T-cell (primary cell): ENCODE measurements at regions not wholly inside any gene's neighbourhood (a gene's known extent, or its start where the extent isn't known, plus 50 kb on each side); places are given as distances from the start of the nearest gene placed in this dataset.

Experiments used
- ATAC-seq, 4 experiments: fragments of 200-7000 bp in 3 of 4; fragments of 150-1000 bp in 1 of 4; cut with Tn5 transposase; replicated peaks in 1 of 4; 1 replicate in 3 of 4; 2 replicates in 1 of 4; pipeline ENCODE4 v1.10.0; 2021; ENCODE audit warnings: moderate library complexity in 3 of 4, mild to moderate bottlenecking in 2 of 4, moderate number of reproducible peaks in 1 of 4
- CTCF ChIA-PET, 2 donors: fragments of 300-600 bp; sonication (Branson Sonifier 250); formaldehyde crosslinking; loops; one replicate each; lab custom pipeline; 2022; ENCODE audit warnings: antibody characterized with exemption in 2 of 2; lab: Charles Lee
- POLR2A ChIA-PET, 2 donors: fragments of 300-600 bp; sonication (Branson Sonifier 250); formaldehyde crosslinking; loops; one replicate each; lab custom pipeline; 2022; ENCODE audit warnings: antibody characterized with exemption in 2 of 2; lab: Charles Lee
- DNase-seq, 35 experiments: peaks; one replicate each; pipeline versions ENCODE4 v3.0.0 to v3.0.0-alpha.2; 2013 to 2023
- H3K27ac ChIP-seq: one replicate; pipeline ENCODE4 v1.5.1; 2013; ENCODE audit warnings: low read length
- H3K27me3 ChIP-seq, 2 experiments: replicated peaks in 1 of 2; 1 replicate in 1 of 2; 2 replicates in 1 of 2; pipeline versions ENCODE4 v1.6.1 to v1.7.0; 2013; ENCODE audit warnings: low read length in 1 of 2, mixed read lengths in 1 of 2; ENCODE audit not compliant: control insufficient read depth in 2 of 2, insufficient read depth in 2 of 2; ENCODE audit errors: extremely low read depth in 1 of 2
- H3K36me3 ChIP-seq, 2 donors: 1 replicate in 1 of 2; 2 replicates in 1 of 2; pipeline versions ENCODE4 v1.6.1 to v1.7.0; 2013; ENCODE audit warnings: low read length in 1 of 2; ENCODE audit not compliant: control insufficient read depth in 2 of 2, insufficient read depth in 1 of 2; ENCODE audit errors: extremely low read depth in 1 of 2
- H3K4me1 ChIP-seq, 2 experiments: 1 replicate in 1 of 2; 2 replicates in 1 of 2; pipeline versions ENCODE4 v1.6.1 to v1.7.0; 2013; ENCODE audit warnings: low read length in 2 of 2, mixed read lengths in 1 of 2; ENCODE audit not compliant: insufficient read depth in 2 of 2, control insufficient read depth in 1 of 2; ENCODE audit errors: extremely low read depth in 1 of 2
- H3K4me3 ChIP-seq, 2 donors: 1 replicate in 1 of 2; 2 replicates in 1 of 2; pipeline versions ENCODE4 v1.5.1 to v1.7.0; 2013; ENCODE audit warnings: mild to moderate bottlenecking in 2 of 2, low read length in 1 of 2, moderate library complexity in 1 of 2; ENCODE audit not compliant: control insufficient read depth in 1 of 2; ENCODE audit errors: extremely low read depth in 1 of 2
- H3K9me3 ChIP-seq: 2 replicates; pipeline ENCODE4 v1.7.0; 2013
- H3K27ac Mint-ChIP-seq, 2 donors: one replicate each; pipeline ENCODE4 v1.8.0; 2020 to 2021; ENCODE audit warnings: mild to moderate bottlenecking in 2 of 2, mixed read lengths in 2 of 2
- H3K27me3 Mint-ChIP-seq, 2 donors: one replicate each; pipeline ENCODE4 v1.8.0; 2021 to 2022; ENCODE audit warnings: mixed read lengths in 2 of 2
- H3K36me3 Mint-ChIP-seq: one replicate; pipeline ENCODE4 v1.8.0; 2021; ENCODE audit warnings: mixed read lengths
- H3K4me1 Mint-ChIP-seq, 3 donors: one replicate each; pipeline ENCODE4 v1.8.0; 2020 to 2022; ENCODE audit warnings: mixed read lengths in 3 of 3, mild to moderate bottlenecking in 1 of 3
- H3K4me3 Mint-ChIP-seq, 3 donors: one replicate each; pipeline ENCODE4 v1.8.0; 2020 to 2022; ENCODE audit warnings: mild to moderate bottlenecking in 3 of 3, mixed read lengths in 3 of 3, moderate library complexity in 3 of 3
- H3K9me3 Mint-ChIP-seq, 3 donors: one replicate each; pipeline ENCODE4 v1.8.0; 2020 to 2022; ENCODE audit warnings: mixed read lengths in 3 of 3
- WGBS: methylation state at CpG from one replicate; pipeline ENCODE4 v1.1.5; 2013; ENCODE audit warnings: missing lambda C conversion rate; ENCODE audit not compliant: insufficient coverage; 5-methylcytosine and 5-hydroxymethylcytosine counted together

- ATAC-seq (no peak), DNase-seq (no peak)
- Mint-ChIP-seq H3K4me1 (no peaks in the 10 kb centered on the region), H3K27ac (no peak overlapping the region), H3K9me3 (no peaks in the 10 kb centered on the region), H3K4me3 (no peak overlapping the region), H3K27me3 (peaks cover 35 to 36% of the 10 kb centered on the region in 2 donors), H3K36me3 (no peaks in the 10 kb centered on the region)
- no peaks in the 10 kb centered on the region for H3K9me3 ChIP-seq
- POLR2A ChIA-PET, result no interaction called here
- CTCF ChIA-PET, result no interaction called here
- no peak overlapping the region for H3K27ac ChIP-seq
- no peak overlapping the region for H3K4me3 ChIP-seq
- H3K27me3 ChIP-seq, result peaks cover 4 to 10% of the 10 kb centered on the region in 2 experiments
- no peaks in the 10 kb centered on the region for H3K36me3 ChIP-seq
- 86% methylated on average over 9 of the region's 13 CpGs for WGBS
- H3K4me1 ChIP-seq, result no peaks in the 10 kb centered on the region
Observed at GRCh38 chr15:83358972-83359564, 74.6 kb upstream of the BNC1 start.

GRCh38 chr15:83362706-83363105, 78.2 kb upstream of the BNC1 start:
- WGBS, result no CpG with 5 or more reads among the region's 2 CpGs
- Mint-ChIP-seq H3K9me3 (no peaks in the 10 kb centered on the region), H3K36me3 (no peaks in the 10 kb centered on the region), H3K27ac (no peak overlapping the region), H3K4me1 (peaks cover 12 to 17% (median 13%) of the 10 kb centered on the region in 3 donors), H3K27me3 (peaks cover 45 to 47% of the 10 kb centered on the region in 2 donors), H3K4me3 (no peak overlapping the region)
- Histone ChIP-seq H3K36me3 (no peaks in the 10 kb centered on the region), H3K27ac (no peak overlapping the region), H3K4me1 (peaks cover 0 to 5% of the 10 kb centered on the region in 2 experiments), H3K4me3 (no peak overlapping the region), H3K9me3 (no peaks in the 10 kb centered on the region), H3K27me3 (peaks cover 13 to 14% of the 10 kb centered on the region in 2 experiments)
- DNase-seq, result no peak
- ATAC-seq, result no peak
- ChIA-PET POLR2A (no interaction called here), CTCF (no interaction called here)

GRCh38 chr15:83364501-83364900, 80.0 kb upstream of the BNC1 start:
- Histone ChIP-seq H3K27ac (no peak overlapping the region), H3K27me3 (peaks cover 13 to 21% of the 10 kb centered on the region in 2 experiments), H3K36me3 (no peaks in the 10 kb centered on the region), H3K4me1 (peaks cover 0 to 5% of the 10 kb centered on the region in 2 experiments), H3K4me3 (no peak overlapping the region), H3K9me3 (no peaks in the 10 kb centered on the region)
- Mint-ChIP-seq H3K4me3 (peak overlapping the region in 1 of 3 donors; percentile 80), H3K9me3 (no peaks in the 10 kb centered on the region), H3K27ac (no peak overlapping the region), H3K27me3 (peaks cover 51% of the 10 kb centered on the region in 2 donors), H3K36me3 (no peaks in the 10 kb centered on the region), H3K4me1 (peaks cover 12 to 17% (median 13%) of the 10 kb centered on the region in 3 donors)
- ChIA-PET CTCF (no interaction called here), POLR2A (no interaction called here)
- DNase-seq (no peak), ATAC-seq (no peak)
- WGBS, result no CpG with 5 or more reads among the region's 4 CpGs

DNA sequence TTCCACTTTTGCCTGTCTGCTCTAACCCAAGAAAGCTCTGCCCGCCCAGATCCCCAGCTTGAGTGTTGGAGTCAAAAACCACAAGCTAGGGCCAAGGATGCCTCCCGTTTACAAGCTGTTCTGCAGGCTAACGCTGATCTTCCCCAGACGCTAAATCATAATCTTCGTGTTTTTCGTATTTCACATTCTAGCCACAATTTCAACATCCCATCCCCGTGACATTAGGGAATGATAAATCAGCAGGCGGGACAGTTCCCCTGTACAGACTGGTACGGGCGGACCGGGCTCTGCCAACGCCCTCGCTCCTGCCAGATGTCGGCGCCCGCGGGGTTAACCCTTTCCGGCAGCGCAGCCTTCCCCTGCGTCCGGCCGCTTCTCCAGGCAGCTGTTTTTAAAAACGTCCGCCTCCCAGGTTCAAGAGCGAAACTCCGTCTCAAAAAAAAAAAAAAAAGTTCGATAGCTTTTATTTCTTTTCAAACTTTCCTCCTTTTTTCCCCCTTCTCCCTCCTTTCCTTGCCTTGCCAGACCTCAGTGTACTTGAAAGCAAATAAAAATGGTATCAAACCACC, 81.0 kb upstream of the BNC1 start:
- Mint-ChIP-seq H3K4me3 (peak overlapping the region; percentile 52 to 80 (median 57)), H3K36me3 (no peaks in the 10 kb centered on the region), H3K9me3 (no peaks in the 10 kb centered on the region), H3K27ac (no peak overlapping the region), H3K27me3 (peaks cover 57 to 59% of the 10 kb centered on the region in 2 donors), H3K4me1 (peaks cover 12 to 17% (median 13%) of the 10 kb centered on the region in 3 donors)
- ATAC-seq (no peak), DNase-seq (peak in 3 of 35 experiments; percentile 3 to 8 (median 5))
- Histone ChIP-seq H3K36me3 (no peaks in the 10 kb centered on the region), H3K4me1 (peaks cover 0 to 5% of the 10 kb centered on the region in 2 experiments), H3K27ac (no peak overlapping the region), H3K4me3 (no peak overlapping the region), H3K27me3 (peaks cover 13 to 21% of the 10 kb centered on the region in 2 experiments), H3K9me3 (no peaks in the 10 kb centered on the region)
- 2% methylated on average over 22 of the region's 27 CpGs for WGBS
- CTCF ChIA-PET, result no interaction called here
- POLR2A ChIA-PET, result no interaction called here

DNA sequence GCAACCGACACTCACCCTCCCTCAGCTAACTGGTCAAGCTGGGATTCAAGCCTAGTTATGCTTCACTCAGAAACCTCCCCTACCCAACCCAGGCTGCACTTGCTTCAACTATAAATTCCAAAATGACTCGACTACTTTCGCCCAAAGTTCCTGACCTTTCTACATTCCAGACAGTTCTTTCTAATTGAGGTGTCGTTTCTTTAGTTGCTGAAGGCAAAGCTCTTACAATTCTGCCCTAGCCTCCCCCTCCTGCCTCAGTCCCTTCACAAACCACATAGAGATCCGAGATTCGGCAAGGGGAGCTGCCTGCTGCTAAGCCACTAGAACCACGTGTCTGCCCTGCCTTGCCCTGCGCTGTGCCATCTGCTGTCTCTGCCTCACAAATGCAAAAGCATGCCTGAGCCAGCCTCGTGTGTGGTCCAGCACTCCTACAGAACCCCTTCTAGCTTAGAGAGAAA, 74.7 kb upstream of the SH3GL3 start:
- CTCF ChIA-PET, result no interaction called here

GRCh38 chr15:83378921-83379578, 68.1 kb upstream of the SH3GL3 start:
- ChIA-PET CTCF (no interaction called here), POLR2A (no interaction called here)
- ATAC-seq (no peak), DNase-seq (no peak)
- Histone ChIP-seq H3K36me3 (no peaks in the 10 kb centered on the region), H3K4me3 (no peak overlapping the region), H3K27me3 (peaks cover 16 to 40% of the 10 kb centered on the region in 2 experiments), H3K9me3 (no peaks in the 10 kb centered on the region), H3K27ac (no peak overlapping the region), H3K4me1 (no peaks in the 10 kb centered on the region)
- H3K36me3 Mint-ChIP-seq, result no peaks in the 10 kb centered on the region
- H3K4me3 Mint-ChIP-seq, result no peak overlapping the region
- peaks cover 53 to 55% of the 10 kb centered on the region in 2 donors for H3K27me3 Mint-ChIP-seq
- 14% methylated on average over 28 of the region's 34 CpGs for WGBS
- no peaks in the 10 kb centered on the region for H3K9me3 Mint-ChIP-seq
- H3K4me1 Mint-ChIP-seq, result no peaks in the 10 kb centered on the region
- H3K27ac Mint-ChIP-seq, result no peak overlapping the region

More for the DNA sequence above, 74.7 kb upstream of the SH3GL3 start:
- Histone ChIP-seq H3K9me3 (no peaks in the 10 kb centered on the region), H3K27me3 (peaks cover 27 to 32% of the 10 kb centered on the region in 2 experiments), H3K4me3 (no peak overlapping the region), H3K27ac (no peak overlapping the region), H3K36me3 (no peaks in the 10 kb centered on the region), H3K4me1 (no peaks in the 10 kb centered on the region)
- Mint-ChIP-seq H3K4me3 (no peak overlapping the region), H3K4me1 (no peaks in the 10 kb centered on the region), H3K9me3 (no peaks in the 10 kb centered on the region), H3K36me3 (no peaks in the 10 kb centered on the region), H3K27me3 (peaks cover 66 to 73% of the 10 kb centered on the region in 2 donors), H3K27ac (no peak overlapping the region)
- ATAC-seq (no peak), DNase-seq (no peak)
- POLR2A ChIA-PET, result no interaction called here
- 32% methylated on average over 8 of the region's 9 CpGs for WGBS
